Upper lobe of left lung (tissue), 6 donors: ENCODE measurements at regions not wholly inside any gene's neighbourhood (a gene's known extent, or its start where the extent isn't known, plus 50 kb on each side); places are given as distances from the start of the nearest gene placed in this dataset.
"Not testable (repeated sequence)": the region's sequence is repeated elsewhere in the genome, so short reads cannot be mapped to it uniquely, and the experiment has no call there.

Experiments
- ATAC-seq, 2 donors: fragments of 200-7000 bp; cut with Tn5 transposase; one replicate each; pipeline ENCODE4 v1.9.1; 2022; ENCODE audit warnings: mild to moderate bottlenecking in 2 of 2, moderate library complexity in 2 of 2; ENCODE audit not compliant: low FRiP score in 2 of 2
- DNase-seq, 2 donors: peaks; one replicate each; pipeline ENCODE4 v3.0.0-alpha.2; 2019 to 2020
- H3K27ac ChIP-seq, 4 donors: fragments of 200-600 bp; sonication (generic); one replicate each; pipeline ENCODE4 v1.5.1; 2016 to 2019
- H3K27me3 ChIP-seq, 4 donors: fragments of 200-600 bp; sonication (generic); one replicate each; pipeline ENCODE4 v1.5.1; 2017 to 2019
- H3K36me3 ChIP-seq, 4 donors: fragments of 200-600 bp; sonication (generic); one replicate each; pipeline ENCODE4 v1.5.1; 2016 to 2019
- H3K4me1 ChIP-seq, 4 donors: fragments of 200-600 bp; sonication (generic); one replicate each; pipeline ENCODE4 v1.5.1; 2018 to 2019
- H3K4me3 ChIP-seq, 4 donors: fragments of 200-600 bp; sonication (generic); one replicate each; pipeline ENCODE4 v1.5.1; 2017 to 2019; ENCODE audit warnings: mild to moderate bottlenecking in 2 of 4, moderate library complexity in 1 of 4
- H3K9me3 ChIP-seq, 4 donors: fragments of 200-600 bp; sonication (generic); one replicate each; pipeline ENCODE4 v1.5.1; 2018 to 2019
- CTCF ChIP-seq, 6 experiments: fragments of 450-650 bp in 4 of 6; fragments of 200-600 bp in 2 of 6; sonication (generic) in 2 of 6; IDR thresholded peaks; one replicate each; pipeline ENCODE4 v1.5.1; 2016 to 2019; ENCODE audit warnings: antibody characterized with exemption in 6 of 6
- EP300 ChIP-seq, 4 donors: sonication (generic); formaldehyde crosslinking; IDR thresholded peaks; one replicate each; pipeline ENCODE4 v1.5.1; 2017; ENCODE audit warnings: antibody characterized with exemption in 4 of 4, control low read depth in 2 of 4
- POLR2A ChIP-seq, 4 donors: fragments of 450-650 bp; IDR thresholded peaks; one replicate each; pipeline ENCODE4 v1.5.1; 2016 to 2017; ENCODE audit warnings: antibody characterized with exemption in 4 of 4, mild to moderate bottlenecking in 2 of 4
- POLR2AphosphoS5 ChIP-seq, 2 donors: sonication (generic); formaldehyde crosslinking; IDR thresholded peaks; one replicate each; pipeline ENCODE4 v1.5.1; 2017; ENCODE audit warnings: antibody characterized with exemption in 2 of 2
- WGBS, 2 donors: methylation state at CpG; one replicate each; pipeline ENCODE4 v1.1.5; 2017 to 2018; 5-methylcytosine and 5-hydroxymethylcytosine counted together
- donor health status: DM: no; HTN: no; CAD: no; lungs with moderate emphysema.
- donor health status: DM: no; HTN: yes; CAD: no; lungs with severe emphysema.

GRCh38 chr10:42192450-42192849 lies 445.9 kb downstream of the ZNF33B start:
- TF ChIP-seq CTCF (IDR thresholded peaks at IDR 0.05) = peak in 3 of 6 experiments; percentile 20 to 47 (median 44)
- ATAC-seq, H3K9me3 ChIP-seq, H3K4me3 ChIP-seq, H3K4me1 ChIP-seq, DNase-seq, H3K36me3 ChIP-seq, H3K27me3 ChIP-seq, H3K27ac ChIP-seq: not testable (repeated sequence)
- 0 to 5% methylated on average over 4 of the region's 4 CpGs for WGBS, 2 donors

DNA sequence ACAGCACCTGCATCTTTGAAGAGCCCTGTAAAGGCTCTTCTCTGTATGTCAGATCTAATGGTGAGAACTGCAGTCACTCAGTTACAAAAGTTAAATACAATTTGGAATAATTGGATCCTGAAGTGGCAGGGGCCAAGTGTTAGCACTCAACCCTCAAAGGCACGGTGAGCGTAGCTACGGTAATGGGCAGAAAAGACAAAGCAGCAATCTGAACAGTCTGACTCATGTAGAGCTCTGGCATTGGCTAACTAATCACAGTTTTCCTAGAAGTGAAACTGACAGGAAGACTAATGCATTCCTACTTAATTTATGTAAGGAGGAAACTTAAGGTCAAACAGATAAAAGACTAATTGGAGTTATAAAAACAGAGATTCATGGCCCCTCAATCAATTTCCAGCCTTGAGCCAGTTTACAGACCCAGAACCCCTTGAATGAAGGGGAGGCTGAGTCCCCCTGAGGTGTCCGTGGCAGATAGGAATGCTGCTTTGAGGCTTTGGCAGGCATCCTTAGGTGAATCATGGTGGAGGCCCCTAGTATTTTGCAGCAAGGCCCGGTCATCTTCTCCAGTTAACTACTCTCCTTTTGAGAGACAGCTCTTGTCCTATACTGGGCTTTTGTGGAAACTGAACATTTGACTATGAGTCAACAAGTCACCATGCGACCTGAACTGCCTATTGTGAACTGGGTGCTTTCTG lies 450.7 kb downstream of the ZNF33B start:
- not testable (repeated sequence) for H3K36me3 ChIP-seq, DNase-seq, H3K4me3 ChIP-seq, H3K27ac ChIP-seq, H3K4me1 ChIP-seq, H3K27me3 ChIP-seq, H3K9me3 ChIP-seq, ATAC-seq
- 65 to 87% methylated on average over 4 to 6 of the region's 6 CpGs for WGBS, 2 donors

GRCh38 chr10:42177793-42178689 lies 460.3 kb downstream of the ZNF33B start:
- not testable (repeated sequence) for ATAC-seq, H3K9me3 ChIP-seq, DNase-seq, H3K36me3 ChIP-seq, H3K27ac ChIP-seq, H3K4me3 ChIP-seq
- Histone ChIP-seq H3K27me3 (peaks cover 0 to 11% (median 3%) of the 10 kb centered on the region in 4 donors), H3K4me1 (peaks cover 0 to 14% (median 2%) of the 10 kb centered on the region in 4 donors)
- peak in 4 of 6 experiments; percentile 27 to 49 (median 40) for TF ChIP-seq CTCF (IDR thresholded peaks at IDR 0.05)
- WGBS, 2 donors = 8 to 16% methylated on average over 8 to 17 of the region's 30 CpGs

DNA sequence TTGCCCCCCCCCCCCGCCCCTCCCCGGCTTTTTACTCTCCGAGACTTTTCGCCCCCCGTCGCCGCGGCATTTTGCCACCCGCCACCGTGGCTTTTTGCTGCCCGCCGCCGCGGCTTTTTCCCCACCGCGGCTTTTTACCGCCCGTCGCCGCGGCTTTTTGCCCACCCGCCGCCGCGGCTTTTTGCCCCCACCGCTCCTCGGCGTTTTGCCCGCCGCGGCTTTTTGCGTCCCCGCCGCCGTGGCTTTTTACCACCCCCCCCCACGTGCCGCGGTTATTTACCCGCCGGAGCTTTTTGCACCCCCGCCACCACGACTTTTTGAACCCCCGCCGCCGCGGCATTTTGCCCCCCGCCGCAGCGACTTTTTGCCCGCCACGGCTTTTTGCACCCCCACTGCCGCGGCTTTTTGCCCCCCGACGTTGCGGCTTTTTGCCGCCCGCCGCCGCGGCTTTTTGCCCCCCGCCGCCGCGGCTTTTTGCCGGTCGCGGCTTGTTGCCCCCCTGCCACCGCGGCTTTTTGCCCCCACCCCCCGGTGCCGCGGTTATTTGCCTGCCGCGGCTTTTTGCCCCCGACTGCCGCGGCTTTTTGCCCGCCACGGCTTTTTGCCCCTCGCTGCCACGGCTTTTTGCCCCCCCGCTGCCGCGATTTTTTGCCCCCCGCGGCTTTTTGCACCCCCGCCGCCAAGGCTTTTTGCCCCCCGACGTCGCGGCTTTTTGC lies 461.1 kb downstream of the ZNF33B start:
- peak in 1 of 2 donors; percentile 69 for DNase-seq
- peaks cover 0 to 11% (median 3%) of the 10 kb centered on the region in 4 donors for H3K27me3 ChIP-seq
- H3K4me3 ChIP-seq = peak overlapping the region in 1 of 4 donors; percentile 21
- H3K36me3 ChIP-seq = no peaks in the 10 kb centered on the region
- H3K9me3 ChIP-seq = no peaks in the 10 kb centered on the region
- no peak overlapping the region for H3K27ac ChIP-seq
- WGBS, 2 donors = 7 to 8% methylated on average over 3 to 53 of the region's 93 CpGs
- TF ChIP-seq CTCF (IDR thresholded peaks at IDR 0.05) (no peak), EP300 (IDR thresholded peaks at IDR 0.05) (no peak), POLR2A (IDR thresholded peaks at IDR 0.05) (no peak)
- peaks cover 0 to 14% (median 2%) of the 10 kb centered on the region in 4 donors for H3K4me1 ChIP-seq
- ATAC-seq = no peak

GRCh38 chr10:42150428-42151061 lies 487.8 kb downstream of the ZNF33B start:
- no peaks in the 10 kb centered on the region for H3K36me3 ChIP-seq
- ATAC-seq (no peak), DNase-seq (peak in 1 of 2 donors; percentile 51)
- WGBS, 2 donors = 58 to 76% methylated on average over 21 to 59 of the region's 59 CpGs
- H3K27me3 ChIP-seq = peaks cover 0 to 13% (median 0%) of the 10 kb centered on the region in 4 donors
- H3K4me3 ChIP-seq = no peak overlapping the region
- TF ChIP-seq CTCF (IDR thresholded peaks at IDR 0.05) (no peak), POLR2A (IDR thresholded peaks at IDR 0.05) (no peak), POLR2AphosphoS5 (IDR thresholded peaks at IDR 0.05) (no peak), EP300 (IDR thresholded peaks at IDR 0.05) (no peak)
- no peaks in the 10 kb centered on the region for H3K4me1 ChIP-seq
- peaks cover 0 to 24% (median 9%) of the 10 kb centered on the region in 4 donors for H3K9me3 ChIP-seq
- H3K27ac ChIP-seq = no peak overlapping the region
